Dermis microvascular lymphatic vessel endothelial cell (primary cell): ENCODE measurements at regions not wholly inside any gene's neighbourhood (a gene's known extent, or its start where the extent isn't known, plus 50 kb on each side); places are given as distances from the start of the nearest gene placed in this dataset.
A peak's percentile ranks its signal among the peaks of the same experiment; 100 is the strongest.

Experiments
- DNase-seq, 2 donors: peaks; one replicate each; pipeline versions ENCODE4 v3.0.0 to v3.0.0-alpha.2; 2010; ENCODE audit warnings: low read depth in 2 of 2

- DNase-seq: no peak
Measured at GRCh38 chr2:164091673-164092072, 355.9 kb upstream of the FIGN start.

- no peak for DNase-seq
Measured at GRCh38 chr2:164090533-164090932, 354.7 kb upstream of the FIGN start.

DNA sequence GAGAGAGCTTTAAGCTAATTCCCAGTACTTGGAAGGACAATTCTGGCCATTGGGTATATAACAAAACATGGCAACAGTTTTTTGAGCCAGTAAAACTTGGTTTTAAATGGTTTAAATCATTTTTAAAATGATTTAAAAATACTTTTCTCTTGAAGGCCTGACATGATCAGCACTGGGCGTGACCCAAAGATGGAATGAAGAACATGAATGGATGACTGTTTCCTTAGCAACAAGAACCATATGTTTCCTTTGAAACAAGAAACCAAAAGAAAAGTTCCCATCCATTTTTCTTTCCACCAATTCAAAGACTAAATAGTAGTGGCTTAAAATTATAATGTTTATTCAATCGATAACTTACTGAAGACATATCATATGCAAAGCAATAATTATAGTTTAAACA lies 348.3 kb upstream of the FIGN start:
- no peak for DNase-seq

GRCh38 chr2:164080486-164080885 lies 344.7 kb upstream of the FIGN start:
- no peak for DNase-seq

DNA sequence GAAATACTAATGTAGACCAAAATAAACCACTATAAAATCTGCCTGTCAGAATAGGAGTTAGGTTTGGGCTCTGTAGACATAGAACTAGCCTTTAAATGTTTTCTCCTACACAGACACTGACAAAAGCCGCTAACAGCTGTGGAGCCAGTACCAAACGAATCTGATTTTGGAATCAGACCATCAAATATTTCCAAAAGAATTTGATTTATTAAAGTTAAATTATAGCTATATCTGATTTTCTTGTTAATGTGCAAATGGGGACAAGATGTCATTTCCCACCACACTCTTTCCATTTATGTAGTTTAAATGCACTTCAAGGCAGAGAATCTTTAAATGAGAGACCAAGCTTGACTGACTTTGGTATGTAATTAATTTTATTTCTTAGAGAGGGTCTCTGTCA lies 343.4 kb upstream of the FIGN start:
- no peak for DNase-seq

GRCh38 chr2:164078421-164078820 lies 342.6 kb upstream of the FIGN start:
- DNase-seq: no peak

DNA sequence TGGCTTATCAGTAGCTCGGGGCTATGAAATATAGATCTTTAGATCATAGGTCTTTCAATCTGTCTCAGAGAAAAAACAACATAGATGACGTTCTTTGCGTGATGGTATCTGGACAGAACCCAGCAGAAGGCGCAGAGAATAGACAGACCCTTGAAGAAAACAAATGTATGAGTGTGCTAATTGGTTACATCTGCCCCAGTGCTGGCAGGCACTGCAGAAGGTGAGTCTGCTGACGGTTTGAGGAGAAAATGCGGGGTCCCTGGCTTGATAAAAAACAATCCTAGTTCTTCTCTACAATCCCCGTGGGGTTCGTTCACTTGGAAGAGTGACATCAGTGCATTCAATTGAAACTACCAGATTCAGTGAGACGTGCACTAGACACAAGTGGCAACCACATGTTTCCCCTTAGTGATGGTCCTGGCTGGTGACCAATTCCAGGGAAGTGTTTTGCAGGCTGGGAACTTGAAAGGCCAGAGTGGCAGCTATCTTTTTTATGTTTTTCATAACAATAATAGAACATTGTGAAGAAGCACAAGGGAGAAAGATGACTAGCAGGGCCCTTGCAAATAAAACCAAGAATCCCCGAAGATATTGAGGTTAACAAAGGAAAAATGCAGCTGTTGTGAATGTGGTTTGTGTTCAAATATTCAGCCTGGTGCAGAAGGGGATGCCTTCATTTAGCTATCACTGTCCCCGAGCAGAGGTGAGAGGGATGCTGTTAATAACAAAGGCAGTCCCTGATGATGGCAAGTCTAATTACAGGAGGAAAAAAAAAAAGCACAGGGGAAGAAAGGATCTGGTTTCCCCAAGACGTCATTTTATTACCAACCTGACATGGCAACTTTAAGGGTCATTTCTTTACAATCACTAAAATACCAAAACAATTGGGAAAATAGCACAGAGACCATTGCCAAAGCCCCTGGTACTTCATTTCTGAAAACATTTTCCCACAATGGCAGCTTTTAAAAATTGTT lies 337.6 kb upstream of the FIGN start:
- no peak for DNase-seq

- no peak for DNase-seq
Measured at GRCh38 chr2:164069540-164069939, 333.7 kb upstream of the FIGN start.

- no peak for DNase-seq
Measured at GRCh38 chr2:164068063-164068462, 332.3 kb upstream of the FIGN start.

DNA sequence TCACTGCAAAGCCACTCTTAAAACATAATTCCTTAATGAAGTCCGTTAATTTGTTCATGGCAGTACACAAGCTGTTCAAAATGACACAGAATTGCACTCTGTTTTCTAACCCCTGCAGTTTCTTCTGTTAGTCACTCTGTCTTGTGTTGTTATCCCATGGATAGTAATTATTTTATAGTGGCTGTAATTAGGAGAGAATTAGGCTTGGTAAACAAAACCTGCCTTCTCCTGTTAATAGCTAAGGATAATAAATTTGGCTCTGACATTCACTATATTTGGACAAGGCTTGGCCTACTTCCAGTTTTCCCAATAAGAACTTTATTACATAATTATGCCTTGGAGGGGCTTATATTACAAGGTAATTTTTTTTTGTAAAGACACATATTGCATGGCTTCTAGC lies 330.3 kb upstream of the FIGN start:
- no peak for DNase-seq

DNA sequence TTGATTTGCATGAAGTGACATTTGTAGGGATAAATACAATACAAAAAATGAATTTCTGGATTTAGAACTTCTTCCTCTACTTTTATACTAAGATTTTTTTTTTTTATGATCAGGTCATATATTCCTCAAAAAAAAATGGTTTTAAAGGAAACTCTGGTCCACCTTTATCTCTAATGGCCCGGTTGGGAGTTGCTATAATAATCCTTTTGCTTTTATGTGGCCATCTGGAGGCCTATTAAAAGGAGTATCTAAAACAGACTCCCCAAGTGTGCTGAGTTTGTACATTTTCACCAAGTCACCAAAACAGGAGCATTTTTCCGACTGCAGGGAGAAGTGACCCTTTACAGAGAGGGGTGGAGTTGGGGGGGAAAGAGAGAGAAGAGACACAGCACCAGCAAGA lies 329.2 kb upstream of the FIGN start:
- no peak for DNase-seq

DNA sequence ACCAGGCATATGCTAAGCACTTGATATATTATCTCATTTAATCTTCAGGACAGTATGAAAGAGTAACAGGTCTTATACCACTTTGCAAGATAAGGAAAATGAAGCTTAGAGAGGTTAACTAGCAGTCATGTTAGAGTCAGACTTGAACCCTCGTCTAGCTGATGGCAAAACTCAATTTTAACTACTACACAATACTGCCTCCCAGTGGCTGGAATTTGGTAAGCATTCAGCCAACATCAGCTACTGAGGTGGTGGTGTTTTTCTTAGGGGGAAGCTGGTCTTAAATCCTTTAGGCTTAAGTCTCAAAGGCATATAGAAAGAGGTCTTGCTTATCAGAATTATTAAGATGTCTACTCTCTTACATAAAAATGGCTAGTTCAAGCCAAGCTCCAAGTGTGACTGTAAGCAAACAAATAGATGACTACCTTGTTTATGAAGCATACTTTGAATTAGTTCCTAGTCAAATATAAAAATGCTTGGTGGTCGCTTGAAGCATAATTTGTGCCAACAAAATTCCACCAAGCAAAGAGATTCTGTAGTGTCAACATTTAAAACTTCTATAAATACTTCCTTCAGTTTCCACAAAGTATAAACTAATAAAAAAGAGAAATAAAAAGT lies 325.4 kb upstream of the FIGN start:
- DNase-seq: peak; percentile 14 to 45

DNA sequence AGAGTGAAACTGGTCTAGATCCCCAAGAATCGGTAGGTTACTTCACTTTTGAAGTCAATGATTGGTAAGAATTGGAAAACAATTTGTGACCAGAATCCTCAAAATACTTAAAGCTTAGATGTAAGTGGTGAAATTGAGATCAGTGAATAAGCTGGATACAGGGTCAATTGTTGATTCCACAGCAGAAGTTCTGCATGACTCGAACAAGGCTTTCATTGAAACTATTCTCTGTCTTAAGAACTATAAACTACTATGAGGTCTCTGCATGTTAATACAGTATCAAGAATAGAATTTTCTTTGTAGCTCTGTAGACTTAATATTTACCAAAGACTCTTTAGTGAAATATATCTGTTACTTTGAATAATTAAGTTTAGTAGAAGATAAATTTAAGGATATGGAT lies 324.2 kb upstream of the FIGN start:
- no peak for DNase-seq

DNA sequence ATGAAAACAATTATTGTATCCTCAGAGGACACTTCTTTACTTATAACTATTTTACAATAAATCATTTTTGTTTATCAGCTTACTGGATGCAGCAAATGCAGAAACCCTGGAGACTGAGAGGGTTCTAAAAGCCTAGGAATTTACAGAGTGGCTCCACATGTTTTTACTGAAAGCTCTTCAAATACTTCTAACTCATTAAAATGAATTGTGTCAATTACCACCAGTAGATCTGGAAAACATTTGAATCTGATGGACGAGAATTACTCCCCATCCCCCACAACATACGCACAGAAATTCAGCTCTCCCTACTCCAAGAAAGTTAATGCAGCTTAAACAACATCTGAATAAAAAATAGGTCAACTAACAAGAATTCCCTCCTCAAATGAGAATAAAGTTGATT lies 319.8 kb upstream of the FIGN start:
- no peak for DNase-seq

DNA sequence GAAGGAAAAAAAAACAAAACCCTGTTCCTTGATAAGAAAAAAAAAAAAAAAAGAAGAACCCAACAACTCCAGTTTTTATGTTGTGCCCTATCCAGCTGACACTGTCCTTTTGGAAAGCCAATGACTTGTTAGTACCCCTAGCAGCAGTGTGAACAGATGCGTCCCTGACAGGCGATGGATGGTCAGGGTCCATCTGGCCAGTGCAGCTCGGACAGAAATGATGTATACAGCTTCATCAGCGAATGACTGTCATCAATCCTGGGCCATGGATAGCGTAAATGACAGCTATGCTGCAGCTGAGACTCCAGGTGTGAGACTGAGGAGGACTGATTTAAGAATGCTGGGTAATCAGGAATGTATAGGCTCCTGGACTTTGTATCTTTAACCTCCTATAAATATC lies 318.8 kb upstream of the FIGN start:
- no peak for DNase-seq

- DNase-seq: no peak
Measured at GRCh38 chr2:164053021-164053420, 317.2 kb upstream of the FIGN start.

- DNase-seq: no peak
Measured at GRCh38 chr2:164052006-164052405, 316.2 kb upstream of the FIGN start.

GRCh38 chr2:164048729-164049128 lies 312.9 kb upstream of the FIGN start:
- DNase-seq: no peak

DNA sequence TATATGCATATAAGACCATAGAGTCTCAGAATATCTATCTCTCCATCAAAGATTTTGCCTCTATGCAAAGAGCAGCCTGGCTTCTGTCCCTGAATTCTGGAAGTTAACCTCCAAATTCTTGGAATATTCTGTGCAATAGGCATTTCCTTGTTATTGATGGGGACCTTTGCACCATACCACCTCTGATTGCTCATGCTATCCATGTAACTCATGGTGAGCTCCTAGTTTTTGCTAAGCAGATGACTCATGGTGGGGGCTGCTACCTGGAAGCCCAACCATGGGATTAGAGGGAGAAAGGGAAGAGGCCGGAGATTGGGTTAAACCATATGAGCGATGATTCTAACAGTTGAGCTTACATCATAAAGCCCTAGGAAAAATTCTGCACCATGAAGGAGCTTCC lies 310.2 kb upstream of the FIGN start:
- DNase-seq: no peak

DNA sequence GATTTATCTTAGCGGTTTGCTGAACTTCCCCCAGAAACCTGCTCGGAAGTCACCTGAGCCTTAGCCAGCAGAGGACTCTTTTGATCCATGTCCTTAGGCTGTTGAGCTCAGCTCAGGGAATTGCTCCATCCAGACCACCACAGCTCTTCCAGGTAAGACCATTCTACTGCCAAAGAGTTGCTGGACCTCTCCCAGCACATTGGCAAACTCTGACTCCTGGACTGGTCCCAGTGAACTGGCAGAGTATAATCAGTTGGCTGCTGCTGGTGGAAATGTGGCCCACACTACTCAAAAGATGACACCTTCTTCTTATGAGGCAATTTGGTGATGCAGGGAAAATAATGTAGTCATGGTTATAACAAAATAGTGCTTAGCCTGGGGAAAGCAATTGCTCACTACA lies 308.8 kb upstream of the FIGN start:
- no peak for DNase-seq

- DNase-seq: no peak
Measured at GRCh38 chr2:164039270-164039669, 303.5 kb upstream of the FIGN start.

DNA sequence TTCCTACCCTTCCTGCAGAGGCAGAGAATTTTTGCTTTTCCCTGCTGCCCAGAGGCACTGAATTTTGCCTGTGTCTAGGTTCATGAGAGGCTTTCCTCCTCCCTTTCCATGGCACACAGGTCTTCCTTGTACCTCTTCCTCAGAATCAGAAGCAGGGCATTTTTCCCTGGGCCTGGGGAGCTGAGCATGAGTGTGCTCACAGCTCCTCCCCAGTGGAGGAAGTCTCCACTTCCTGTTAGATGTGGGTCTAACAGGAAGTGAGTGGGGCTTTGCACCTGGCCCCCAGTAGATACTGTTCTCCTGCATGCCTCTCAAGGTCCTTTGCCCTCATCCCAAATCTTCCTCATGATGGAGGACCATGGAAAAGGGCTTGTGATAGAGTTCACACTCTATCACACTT lies 297.2 kb upstream of the FIGN start:
- no peak for DNase-seq

DNA sequence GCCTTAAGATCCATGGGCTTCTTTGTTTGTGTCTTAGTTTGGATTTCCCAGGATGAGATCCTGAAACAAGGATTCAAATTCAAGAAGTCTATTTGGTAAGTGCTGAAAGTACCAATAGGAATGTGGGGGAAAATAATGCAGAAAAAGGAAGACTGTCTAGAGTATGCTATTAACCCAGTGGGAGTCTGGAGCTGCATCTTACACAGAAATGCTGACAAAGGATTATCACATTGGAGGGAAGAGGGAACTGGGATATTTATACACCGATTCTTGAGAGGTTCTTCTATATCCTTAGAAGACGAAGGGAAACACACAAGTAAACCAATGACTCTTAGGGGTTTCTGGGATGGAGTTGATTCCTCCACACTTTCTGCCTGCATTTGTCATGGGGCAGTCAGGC lies 294.8 kb upstream of the FIGN start:
- no peak for DNase-seq
